Choroid plexus epithelial cell (primary cell): ENCODE measurements at regions not wholly inside any gene's neighbourhood (a gene's known extent, or its start where the extent isn't known, plus 50 kb on each side); places are given as distances from the start of the nearest gene placed in this dataset.
"Not testable (repeated sequence)": the region's sequence is repeated elsewhere in the genome, so short reads cannot be mapped to it uniquely, and the experiment has no call there.

ENCODE experiments used
- DNase-seq: peaks from one replicate; pipeline ENCODE4 v3.0.0-alpha.2; 2010; ENCODE audit warnings: low read depth
- H3K4me3 ChIP-seq: 2 replicates; pipeline ENCODE4 v1.5.1; 2011; ENCODE audit warnings: low read depth, mild to moderate bottlenecking, control low read depth, low read length, moderate library complexity
- CTCF ChIP-seq: conservative IDR thresholded peaks from 2 replicates; pipeline ENCODE4 v1.5.1; 2011; ENCODE audit warnings: low read depth, mild to moderate bottlenecking, control low read depth, inconsistent platforms, low read length, moderate library complexity

- TF ChIP-seq CTCF: no peak
- H3K4me3 ChIP-seq: no peak overlapping the region
- no peak for DNase-seq
Measured at GRCh38 chr13:62375653-62376052, 960.0 kb upstream of the PCDH20 start.

DNA sequence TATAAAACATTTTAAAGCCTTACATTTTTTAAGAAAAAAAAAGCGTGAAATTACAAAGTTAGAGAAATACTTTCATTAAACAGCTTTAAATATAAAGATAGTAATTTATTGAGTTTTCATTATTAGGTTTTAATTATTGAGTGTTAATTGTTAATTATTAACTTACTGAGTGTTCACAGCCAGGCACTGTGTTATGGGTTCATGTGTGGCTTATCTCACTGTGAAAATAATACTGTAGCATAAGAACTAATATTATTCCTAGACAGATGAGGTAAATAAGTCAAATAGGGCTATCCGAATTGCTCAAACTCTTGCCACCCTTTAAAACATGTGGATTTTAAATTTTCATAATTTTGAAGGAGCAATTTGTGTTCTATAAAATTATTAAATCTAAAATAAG, 956.1 kb upstream of the PCDH20 start:
- no peak overlapping the region for H3K4me3 ChIP-seq
- DNase-seq: no peak
- TF ChIP-seq CTCF: no peak

GRCh38 chr13:62367971-62368370, 952.3 kb upstream of the PCDH20 start:
- not testable (repeated sequence) for H3K4me3 ChIP-seq, DNase-seq

GRCh38 chr13:62360609-62361008, 945.0 kb upstream of the PCDH20 start:
- H3K4me3 ChIP-seq: no peak overlapping the region
- no peak for TF ChIP-seq CTCF
- no peak for DNase-seq

DNA sequence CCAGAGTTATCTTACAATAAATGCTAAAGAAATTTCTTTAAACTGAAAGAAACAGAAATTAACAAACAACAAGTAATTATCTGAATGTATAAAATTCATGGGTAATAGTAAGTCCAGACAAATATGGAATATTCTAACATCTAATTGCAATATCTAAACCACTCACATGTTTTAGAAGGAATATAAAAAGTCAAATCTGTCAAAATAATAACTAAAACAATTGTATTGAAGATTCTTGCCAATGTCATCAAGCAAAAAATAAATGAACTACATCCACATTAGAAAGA, 942.9 kb upstream of the PCDH20 start:
- H3K4me3 ChIP-seq: no peak overlapping the region
- no peak for TF ChIP-seq CTCF
- no peak for DNase-seq

DNA sequence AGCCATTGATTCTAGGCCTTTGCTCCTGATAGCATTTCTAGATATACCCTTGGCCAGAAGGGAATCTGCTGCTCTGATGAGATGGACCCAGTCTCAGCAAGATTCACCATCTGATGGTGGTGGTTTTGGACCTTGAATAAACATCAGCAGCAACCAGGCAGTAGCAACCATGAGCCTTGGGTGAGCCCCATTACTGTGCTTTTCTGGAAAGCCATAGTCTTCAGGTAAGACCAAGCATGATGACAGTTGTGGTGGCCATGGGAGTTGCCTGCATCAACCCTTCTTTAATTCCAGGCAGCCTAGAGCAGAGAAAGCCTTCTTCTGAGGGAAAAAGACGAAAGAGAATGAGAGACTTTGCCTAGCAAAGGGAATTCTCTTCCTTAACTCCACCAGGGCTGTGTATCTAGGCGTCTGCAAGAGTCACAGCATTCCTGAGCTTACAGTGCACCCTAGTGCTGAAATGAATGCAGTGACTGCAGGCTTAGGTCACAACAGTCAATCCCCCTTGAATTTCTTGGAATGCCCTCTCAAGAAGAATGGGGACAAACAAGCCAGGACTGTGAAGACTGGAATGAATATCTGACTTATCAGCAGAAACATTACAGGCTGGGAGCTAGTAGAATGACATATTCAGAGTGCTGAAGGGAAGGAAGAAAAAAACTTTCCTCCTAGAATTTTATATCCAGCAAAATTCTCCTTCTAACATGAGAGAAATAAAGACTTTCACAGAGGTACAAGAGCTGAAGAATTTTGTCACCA, 942.4 kb upstream of the PCDH20 start:
- H3K4me3 ChIP-seq: no peak overlapping the region
- peak; percentile 83 for DNase-seq
- TF ChIP-seq CTCF: peak; percentile 83

DNA sequence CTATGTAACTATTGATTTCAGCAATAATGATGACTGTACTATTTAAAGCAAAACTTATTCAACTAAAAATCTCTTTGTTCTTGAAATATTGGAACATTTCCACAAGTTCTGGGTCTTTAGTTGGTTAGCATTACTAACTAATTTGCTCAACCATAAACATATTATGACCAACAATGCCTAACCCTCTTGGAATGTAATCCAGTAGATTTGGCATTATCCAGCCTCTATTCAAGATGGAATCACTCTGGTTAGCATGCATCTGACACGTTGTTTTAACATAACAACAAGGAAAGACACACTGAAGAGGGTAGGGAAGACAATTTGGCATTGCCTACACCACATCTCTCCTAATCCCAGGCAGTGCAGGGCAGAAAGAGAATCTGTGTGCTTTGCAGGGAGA, 941.3 kb upstream of the PCDH20 start:
- DNase-seq: no peak
- TF ChIP-seq CTCF: no peak
- no peak overlapping the region for H3K4me3 ChIP-seq
